Natural killer cell (primary cell): ENCODE measurements at regions not wholly inside any gene's neighbourhood (a gene's known extent, or its start where the extent isn't known, plus 50 kb on each side); places are given as distances from the start of the nearest gene placed in this dataset.

ENCODE experiments used
- ATAC-seq, 3 donors: fragments of 150-1000 bp in 2 of 3; fragments of 200-7000 bp in 1 of 3; cut with Tn5 transposase; 1 replicate in 1 of 3; 2 replicates in 2 of 3; pipeline ENCODE4 v1.10.0; 2021; ENCODE audit warnings: mild to moderate bottlenecking in 2 of 3, moderate library complexity in 2 of 3
- DNase-seq, 2 donors: peaks; one replicate each; pipeline versions ENCODE4 v3.0.0 to v3.0.0-alpha.2; 2013 to 2021; ENCODE audit warnings: mixed read lengths in 1 of 2
- H3K27ac ChIP-seq: one replicate; pipeline ENCODE4 v1.5.1; 2013; ENCODE audit warnings: mild to moderate bottlenecking, low read length
- H3K27me3 ChIP-seq: one replicate; pipeline ENCODE4 v1.6.1; 2013; ENCODE audit warnings: low read length; ENCODE audit not compliant: control insufficient read depth, insufficient read depth
- H3K36me3 ChIP-seq: one replicate; pipeline ENCODE4 v1.6.1; 2013; ENCODE audit warnings: low read length; ENCODE audit not compliant: control insufficient read depth, insufficient read depth
- H3K4me1 ChIP-seq: one replicate; pipeline ENCODE4 v1.6.1; 2013; ENCODE audit warnings: low read length; ENCODE audit not compliant: control insufficient read depth, insufficient read depth
- H3K4me3 ChIP-seq: one replicate; pipeline ENCODE4 v1.5.1; 2013; ENCODE audit warnings: low read length
- H3K9me3 ChIP-seq: one replicate; pipeline ENCODE4 v1.6.1; 2013; ENCODE audit warnings: low read length; ENCODE audit not compliant: control insufficient read depth, insufficient read depth
- H3K27ac Mint-ChIP-seq, 2 donors: one replicate each; pipeline ENCODE4 v1.8.0; 2022; ENCODE audit warnings: mild to moderate bottlenecking in 2 of 2, mixed read lengths in 2 of 2, moderate library complexity in 1 of 2
- H3K27me3 Mint-ChIP-seq, 2 donors: one replicate each; pipeline ENCODE4 v1.8.0; 2022; ENCODE audit warnings: low read depth in 2 of 2, mixed read lengths in 2 of 2
- H3K36me3 Mint-ChIP-seq: one replicate; pipeline ENCODE4 v1.8.0; 2022; ENCODE audit warnings: mixed read lengths
- H3K4me1 Mint-ChIP-seq, 2 donors: one replicate each; pipeline ENCODE4 v1.8.0; 2022; ENCODE audit warnings: mixed read lengths in 2 of 2
- H3K4me3 Mint-ChIP-seq: one replicate; pipeline ENCODE4 v1.8.0; 2022; ENCODE audit warnings: mild to moderate bottlenecking, moderate library complexity, mixed read lengths
- H3K9me3 Mint-ChIP-seq, 2 donors: one replicate each; pipeline ENCODE4 v1.8.0; 2022; ENCODE audit warnings: mixed read lengths in 2 of 2
- CTCF ChIP-seq: fragments of 200-600 bp; IDR thresholded peaks from one replicate; pipeline ENCODE4 v1.8.0; 2022; ENCODE audit warnings: antibody characterized with exemption
- WGBS: methylation state at CpG from one replicate; pipeline ENCODE4 v1.1.7; 2013; ENCODE audit warnings: missing lambda C conversion rate; ENCODE audit not compliant: insufficient coverage; 5-methylcytosine and 5-hydroxymethylcytosine counted together
- intact Hi-C: fragments of 100-400 bp; cut with micrococcal nuclease; formaldehyde crosslinking; loops from one replicate; pipeline ENCODE4 v1.14.2; 2022

DNA sequence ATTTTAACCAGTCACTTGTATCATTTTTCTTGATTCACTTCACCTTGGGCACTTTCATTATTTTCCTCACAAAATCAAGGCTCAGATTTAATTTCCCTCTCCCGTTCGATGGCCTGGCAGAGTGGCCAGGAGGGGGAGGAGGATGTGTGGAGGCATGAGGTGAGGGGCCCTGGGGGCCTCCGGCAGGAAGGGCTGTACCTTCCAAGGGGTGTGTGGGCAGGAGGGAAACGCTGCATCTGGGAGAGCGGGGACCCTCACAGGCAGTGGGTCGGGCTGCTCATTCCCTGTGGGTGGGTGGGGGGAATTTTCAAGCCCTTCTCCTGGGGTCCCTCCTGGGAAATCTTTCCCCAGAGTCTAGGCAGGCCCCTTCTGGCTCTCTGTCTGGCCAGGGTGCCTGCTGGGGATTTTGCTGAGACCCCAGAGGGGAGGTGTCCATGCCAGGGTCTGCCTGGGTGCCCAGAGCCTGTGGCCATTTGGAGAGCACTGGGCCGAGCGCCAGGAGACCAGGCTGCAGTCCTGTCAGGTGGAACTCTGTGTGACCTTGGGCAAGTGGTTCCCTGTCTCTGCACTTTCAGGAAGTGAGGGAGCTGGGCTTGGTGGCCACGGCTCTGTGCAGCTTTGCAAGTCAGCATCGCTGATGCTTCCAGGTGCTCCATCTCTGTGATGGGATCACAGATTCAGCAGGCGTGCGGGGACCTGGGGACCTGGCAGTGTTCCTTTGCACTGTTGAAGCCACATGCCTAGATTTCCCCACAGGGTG lies 81.9 kb upstream of the C1orf174 start:
- Mint-ChIP-seq H3K27me3 (peaks cover 7 to 14% of the 10 kb centered on the region in 2 donors), H3K4me1 (no peaks in the 10 kb centered on the region), H3K4me3 (no peak overlapping the region), H3K9me3 (no peaks in the 10 kb centered on the region), H3K27ac (no peak overlapping the region), H3K36me3 (no peaks in the 10 kb centered on the region)
- Histone ChIP-seq H3K4me1 (no peaks in the 10 kb centered on the region), H3K4me3 (no peak overlapping the region), H3K27ac (no peak overlapping the region), H3K27me3 (no peaks in the 10 kb centered on the region), H3K36me3 (no peaks in the 10 kb centered on the region), H3K9me3 (no peaks in the 10 kb centered on the region)
- 54% methylated on average over 11 of the region's 12 CpGs for WGBS
- no peak for DNase-seq
- no peak for ATAC-seq
- intact Hi-C loops: no loop called here
- TF ChIP-seq CTCF: no peak

DNA sequence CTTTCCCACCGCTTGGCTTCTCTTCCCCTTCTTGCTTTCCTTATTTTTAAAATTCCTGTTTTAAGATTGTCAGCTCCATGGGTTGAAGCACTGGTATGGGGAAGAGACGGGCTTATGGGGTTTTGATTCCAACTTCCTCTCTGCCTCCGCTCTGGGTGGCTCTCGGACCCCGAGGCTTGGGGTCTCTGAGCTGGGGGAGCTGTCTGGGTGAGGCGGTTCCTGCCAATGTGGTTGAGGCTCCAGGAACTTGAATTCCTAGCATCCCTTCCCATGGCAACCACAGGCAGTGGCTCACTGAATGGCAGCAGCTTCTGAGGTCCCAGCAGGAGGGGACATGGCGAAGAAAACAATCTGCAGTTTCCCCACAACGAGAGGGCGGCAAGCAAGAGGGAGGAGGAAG lies 83.1 kb upstream of the C1orf174 start:
- Mint-ChIP-seq H3K36me3 (no peaks in the 10 kb centered on the region), H3K9me3 (no peaks in the 10 kb centered on the region), H3K4me1 (no peaks in the 10 kb centered on the region), H3K27ac (no peak overlapping the region), H3K4me3 (no peak overlapping the region), H3K27me3 (peaks cover 7 to 14% of the 10 kb centered on the region in 2 donors)
- no peak for DNase-seq
- Histone ChIP-seq H3K4me3 (no peak overlapping the region), H3K9me3 (no peaks in the 10 kb centered on the region), H3K36me3 (no peaks in the 10 kb centered on the region), H3K27me3 (no peaks in the 10 kb centered on the region), H3K27ac (no peak overlapping the region), H3K4me1 (no peaks in the 10 kb centered on the region)
- TF ChIP-seq CTCF: no peak
- WGBS: 55% methylated on average over 8 of the region's 9 CpGs
- intact Hi-C loops: no loop called here
- ATAC-seq: no peak

- intact Hi-C loops: no loop called here
- no peak overlapping the region for H3K4me3 ChIP-seq
- TF ChIP-seq CTCF: no peak
- WGBS: 88% methylated on average over 13 of the region's 13 CpGs
- no peaks in the 10 kb centered on the region for H3K4me1 Mint-ChIP-seq
- H3K27me3 Mint-ChIP-seq: peaks cover 5 to 18% of the 10 kb centered on the region in 2 donors
- no peaks in the 10 kb centered on the region for H3K36me3 Mint-ChIP-seq
- no peak overlapping the region for H3K27ac ChIP-seq
- H3K36me3 ChIP-seq: no peaks in the 10 kb centered on the region
- H3K27ac Mint-ChIP-seq: no peak overlapping the region
- no peaks in the 10 kb centered on the region for H3K9me3 ChIP-seq
- no peak overlapping the region for H3K4me3 Mint-ChIP-seq
- no peaks in the 10 kb centered on the region for H3K27me3 ChIP-seq
- no peaks in the 10 kb centered on the region for H3K9me3 Mint-ChIP-seq
- H3K4me1 ChIP-seq: no peaks in the 10 kb centered on the region
- DNase-seq: no peak
- ATAC-seq: no peak
Observed at GRCh38 chr1:3984586-3984985, 84.5 kb upstream of the C1orf174 start.

DNA sequence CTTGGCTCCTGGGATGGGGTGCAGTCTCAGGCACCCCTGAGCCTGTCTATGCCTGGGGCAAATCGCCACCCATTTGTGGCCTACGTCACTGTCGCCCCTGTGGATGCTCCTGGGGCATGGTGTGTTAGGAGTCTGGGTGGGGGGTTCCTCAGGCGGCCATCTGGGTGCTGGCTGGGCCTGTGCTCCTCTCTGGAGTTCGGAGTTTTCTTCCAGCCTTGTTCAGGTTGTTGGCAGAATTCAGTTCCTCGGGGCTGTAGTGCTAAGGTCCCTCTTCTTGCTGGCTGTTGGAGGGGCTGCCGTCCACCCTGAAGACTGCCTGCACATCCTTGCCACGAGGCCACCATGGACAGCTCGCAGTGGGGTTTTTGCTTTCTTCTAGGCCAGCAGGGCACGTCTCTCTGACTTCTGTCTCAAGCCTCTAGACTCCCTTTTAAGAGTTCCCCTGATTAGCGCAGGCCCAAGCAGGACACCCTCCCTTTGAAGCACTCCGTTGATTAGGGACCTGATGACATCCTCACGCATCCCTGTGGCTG lies 86.7 kb upstream of the C1orf174 start:
- H3K36me3 Mint-ChIP-seq: no peaks in the 10 kb centered on the region
- WGBS: 82% methylated on average over 13 of the region's 13 CpGs

More for the DNA sequence above, 86.7 kb upstream of the C1orf174 start:
- no peak overlapping the region for H3K4me3 ChIP-seq
- Mint-ChIP-seq H3K4me3 (no peak overlapping the region), H3K27ac (no peak overlapping the region), H3K4me1 (no peaks in the 10 kb centered on the region), H3K9me3 (no peaks in the 10 kb centered on the region), H3K27me3 (peaks cover 5 to 25% of the 10 kb centered on the region in 2 donors)
- DNase-seq (no peak), ATAC-seq (no peak)
- no peaks in the 10 kb centered on the region for H3K4me1 ChIP-seq
- no peaks in the 10 kb centered on the region for H3K9me3 ChIP-seq
- H3K27me3 ChIP-seq: no peaks in the 10 kb centered on the region
- H3K27ac ChIP-seq: no peak overlapping the region
- intact Hi-C loops: no loop called here
- no peaks in the 10 kb centered on the region for H3K36me3 ChIP-seq
- TF ChIP-seq CTCF: no peak
